GM21515 (cell line): ENCODE measurements at regions not wholly inside any gene's neighbourhood (a gene's known extent, or its start where the extent isn't known, plus 50 kb on each side); places are given as distances from the start of the nearest gene placed in this dataset.

Experiments used
- ATAC-seq: cut with Tn5 transposase; IDR thresholded peaks from one replicate; pipeline ENCODE4 v1.9.1; 2021; ENCODE audit not compliant: unreplicated experiment

DNA sequence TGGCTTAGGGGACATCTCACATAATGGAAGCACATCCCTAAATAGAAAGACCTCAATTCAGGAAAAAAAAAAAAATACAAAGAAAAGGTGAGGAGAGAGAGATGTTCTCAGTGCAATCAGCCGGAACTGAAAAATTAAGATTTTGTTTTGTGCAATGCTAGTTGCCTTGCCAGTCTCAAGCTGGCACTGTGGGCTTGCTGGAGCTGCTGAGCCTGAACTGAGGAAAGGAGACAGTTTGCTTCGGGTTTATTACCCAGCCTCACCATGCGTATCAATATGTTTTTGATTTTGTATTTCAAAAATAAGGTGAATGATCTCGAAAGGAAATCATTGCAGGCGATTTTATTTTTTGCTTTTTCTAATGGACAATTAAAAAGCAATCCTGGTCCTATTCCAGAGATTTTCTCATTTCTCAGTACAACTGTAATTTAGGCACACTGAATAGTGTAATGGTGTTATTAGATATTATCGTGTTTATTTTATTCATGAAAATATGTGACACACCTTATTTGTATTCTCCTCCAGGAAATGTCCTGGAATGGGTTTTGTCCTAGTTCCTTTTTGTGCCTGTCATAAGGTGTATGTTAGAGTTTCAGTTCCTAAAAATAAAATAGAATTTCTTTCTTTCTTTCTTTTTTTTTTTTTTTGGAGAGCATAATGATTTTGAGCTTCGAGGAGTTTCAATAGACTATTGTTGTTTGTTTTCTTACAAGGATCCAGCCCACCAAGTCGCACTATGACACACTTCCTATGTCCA lies 72.8 kb upstream of the ZEB2 start:
- ATAC-seq: no peak

DNA sequence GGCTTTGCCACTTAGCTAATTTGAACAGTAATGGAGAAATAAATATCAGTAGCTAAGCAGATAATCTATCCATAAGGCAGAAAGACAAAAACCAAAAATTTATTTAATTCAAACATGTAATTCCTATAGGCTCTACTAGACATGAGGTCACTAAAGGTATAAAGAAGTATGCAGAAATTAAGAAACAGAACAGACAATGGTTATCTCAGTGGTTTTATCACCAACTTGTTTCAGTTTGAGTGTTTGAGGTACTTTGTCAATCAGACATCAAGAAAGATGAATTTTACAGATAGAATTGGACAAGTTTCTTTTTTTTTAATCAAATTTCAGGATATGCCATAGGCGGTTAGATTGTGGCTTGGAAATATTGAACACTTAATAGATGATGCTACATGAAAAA lies 67.4 kb upstream of the ZEB2 start:
- no peak for ATAC-seq

DNA sequence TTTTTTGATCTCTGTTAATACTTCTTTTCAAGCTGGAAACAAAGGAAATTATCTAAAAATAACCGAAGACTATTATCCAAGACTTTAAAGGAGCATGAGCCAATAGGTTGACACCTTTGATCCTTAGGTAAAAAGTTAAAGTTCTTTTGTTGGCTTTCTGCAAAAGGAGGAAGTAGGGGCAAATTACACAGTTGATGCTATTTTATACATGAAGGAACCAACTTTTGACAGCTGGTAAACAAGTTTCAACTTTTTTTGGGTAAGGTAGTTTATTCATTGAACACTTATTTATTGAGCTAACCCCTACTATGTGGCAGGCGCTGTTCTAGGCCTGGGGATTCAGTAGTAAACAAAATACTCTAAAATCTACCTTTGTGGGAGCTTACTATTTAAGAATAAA lies 66.6 kb upstream of the ZEB2 start:
- ATAC-seq: no peak

DNA sequence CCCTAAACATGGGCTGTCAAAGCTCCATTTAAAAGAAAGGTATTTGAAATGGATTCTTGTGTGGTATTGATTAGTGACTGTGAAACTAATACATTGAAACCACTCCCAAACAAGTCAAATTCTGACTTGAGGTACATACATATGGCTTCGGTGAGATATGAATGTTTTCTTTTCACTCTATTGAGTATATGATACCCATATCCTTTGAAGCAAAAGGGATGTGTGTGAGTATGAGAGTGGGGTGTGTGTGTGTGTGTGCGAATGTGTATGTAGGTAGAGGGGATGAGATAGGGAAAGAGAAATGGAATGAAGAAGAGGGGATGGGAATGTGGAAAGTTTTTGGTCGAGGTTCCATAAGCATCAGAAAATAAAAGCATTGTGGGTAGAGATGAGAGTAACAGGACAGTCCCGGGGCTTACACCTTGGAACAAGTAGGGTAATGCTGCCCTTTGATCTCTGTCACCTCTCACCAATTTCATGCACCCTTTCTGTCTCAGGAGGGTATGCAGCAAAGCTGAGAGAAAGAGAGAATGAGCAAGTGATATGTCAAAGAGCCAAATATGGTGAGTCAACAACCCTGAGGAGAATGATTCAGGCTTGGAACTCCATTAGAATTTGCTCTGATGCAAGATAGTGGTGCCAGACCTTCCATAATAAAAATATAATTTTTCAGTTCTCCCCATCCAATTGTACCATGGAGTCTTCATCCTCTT lies 64.0 kb upstream of the ZEB2 start:
- no peak for ATAC-seq

DNA sequence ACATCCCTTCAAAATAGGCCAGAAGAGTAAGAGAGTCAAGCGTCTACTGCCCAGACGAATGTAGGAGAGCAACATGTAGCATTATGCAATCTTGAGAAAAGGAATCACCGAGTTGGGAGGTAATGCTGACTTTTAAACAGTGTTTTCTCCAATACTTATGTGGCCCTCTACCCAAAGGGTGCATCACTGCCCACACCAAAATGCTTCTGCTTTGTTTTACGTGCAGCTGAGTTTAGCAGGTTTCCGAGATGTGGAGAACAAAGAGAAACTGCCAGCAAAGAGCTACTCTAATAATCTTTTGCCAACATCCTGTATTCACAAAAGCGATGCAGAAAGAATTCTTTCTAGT lies 63.4 kb upstream of the ZEB2 start:
- no peak for ATAC-seq

DNA sequence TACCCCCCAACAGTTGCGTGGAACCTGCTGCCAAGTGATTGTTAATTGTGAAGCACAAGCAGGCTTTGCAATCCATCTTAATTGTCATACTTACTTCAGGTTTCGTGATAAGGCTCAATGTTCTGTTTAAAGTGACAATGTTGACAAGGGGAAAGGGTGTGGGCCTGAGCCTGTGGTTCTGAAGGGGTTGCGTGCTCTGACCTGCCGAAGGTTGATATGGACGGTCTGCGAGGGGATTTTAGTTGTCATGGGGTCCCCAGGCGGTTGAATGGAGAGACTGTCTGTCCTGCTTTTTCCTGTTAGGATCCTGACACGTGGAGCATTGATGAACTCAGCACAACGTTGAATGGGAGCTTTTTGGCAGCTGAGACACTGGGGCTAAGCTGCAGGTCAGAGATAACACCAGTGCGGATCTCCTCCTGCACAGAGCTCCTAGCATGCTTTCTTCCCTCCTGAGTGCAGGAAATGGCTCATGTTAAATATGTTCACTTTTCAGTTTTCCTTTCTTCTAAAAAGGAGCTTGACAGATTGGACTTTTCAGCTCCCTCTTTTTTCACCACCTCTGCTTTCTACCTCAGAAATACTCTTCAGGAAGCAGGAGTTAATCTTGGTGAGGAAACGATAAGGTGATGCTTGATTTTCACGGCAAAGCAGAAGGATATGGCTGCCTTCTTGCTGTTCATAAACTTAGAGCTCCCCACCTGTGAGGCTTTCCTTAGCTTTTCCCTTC lies 62.9 kb upstream of the ZEB2 start:
- ATAC-seq: no peak

DNA sequence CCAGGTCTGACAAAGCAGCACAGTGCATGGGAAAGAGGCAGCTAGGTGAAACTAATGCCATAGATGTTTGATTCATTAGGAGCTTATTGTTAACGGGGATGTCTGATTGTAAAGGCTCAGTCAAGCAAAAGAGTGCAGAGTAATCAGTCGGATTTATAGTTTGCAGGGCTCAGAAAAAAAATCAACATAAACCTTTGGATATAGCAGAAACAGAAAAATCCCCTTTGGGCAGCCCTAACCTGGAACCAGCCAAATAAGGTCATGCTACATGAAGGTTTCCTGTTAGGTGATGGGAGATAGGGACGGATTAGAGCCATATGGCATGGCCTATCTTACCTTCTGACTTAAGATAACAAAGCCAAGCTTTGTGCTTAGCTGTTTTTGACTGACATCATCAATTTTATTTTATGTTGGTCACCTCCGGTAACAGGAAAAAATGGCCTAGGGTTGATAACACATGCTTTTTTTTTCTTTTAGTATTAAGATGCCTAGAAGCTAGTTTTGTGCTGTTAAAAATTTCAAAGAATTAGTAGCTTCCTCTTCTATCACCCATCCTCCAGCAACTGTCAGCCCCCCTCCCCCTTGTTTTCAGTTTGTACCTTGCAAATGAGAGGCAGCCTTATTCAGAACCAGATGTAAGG lies 60.7 kb upstream of the ZEB2 start:
- ATAC-seq: no peak

DNA sequence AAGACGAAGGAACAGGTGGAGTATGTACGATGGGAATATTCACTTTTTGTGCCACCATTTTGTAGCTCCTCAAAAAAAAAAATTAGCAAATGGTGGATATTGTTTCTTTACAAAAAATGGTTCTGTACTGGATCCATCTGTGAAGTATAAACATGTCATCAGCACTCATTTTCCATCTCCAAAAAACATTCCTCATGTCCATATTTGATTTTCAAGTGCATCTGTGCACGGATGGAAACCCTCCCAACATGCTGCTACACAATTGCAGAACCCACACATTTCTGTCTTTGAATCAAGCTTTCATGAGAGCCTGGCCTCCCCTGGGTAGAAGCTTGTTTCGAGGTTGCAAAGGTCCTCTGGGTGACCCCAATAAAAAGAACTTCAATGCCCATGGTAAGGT lies 59.6 kb upstream of the ZEB2 start:
- ATAC-seq: no peak

DNA sequence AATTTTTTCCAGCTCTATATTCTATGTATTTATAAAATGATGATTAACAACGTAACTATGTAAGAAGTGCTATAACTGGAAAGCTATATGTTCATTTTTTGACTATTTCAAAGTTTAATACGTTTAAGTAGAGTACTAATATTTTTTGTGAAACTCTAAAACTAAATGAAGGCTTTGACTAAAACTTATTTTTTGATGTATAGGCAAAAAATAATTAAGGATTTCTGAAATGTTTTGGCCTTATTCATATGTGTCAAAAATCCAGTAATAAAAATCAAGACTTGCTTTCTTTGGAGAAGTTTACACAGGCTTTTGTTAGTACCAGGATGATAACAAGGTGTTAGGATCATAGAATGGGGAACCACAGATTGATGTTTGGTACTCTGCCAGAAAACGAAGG lies 58.2 kb upstream of the ZEB2 start:
- no peak for ATAC-seq

DNA sequence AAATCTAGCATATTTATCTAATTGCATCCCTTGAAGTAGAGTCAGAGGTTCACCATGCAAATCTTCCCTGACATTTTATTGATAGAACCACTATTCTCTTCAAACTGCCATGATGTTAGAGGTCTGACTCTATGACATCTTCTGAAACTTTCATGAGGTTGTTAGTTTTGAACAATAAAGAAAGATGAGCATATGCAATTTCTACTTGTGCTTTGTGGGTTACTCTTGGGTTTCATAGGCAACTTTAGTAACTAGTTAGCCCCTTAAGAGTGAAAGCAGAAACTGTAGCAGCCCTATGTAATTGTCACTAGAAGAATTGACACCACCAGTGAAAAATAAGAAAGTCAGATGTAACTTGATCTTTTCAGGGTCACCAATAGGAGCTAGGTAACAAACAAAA lies 53.1 kb upstream of the ZEB2 start:
- ATAC-seq: no peak

DNA sequence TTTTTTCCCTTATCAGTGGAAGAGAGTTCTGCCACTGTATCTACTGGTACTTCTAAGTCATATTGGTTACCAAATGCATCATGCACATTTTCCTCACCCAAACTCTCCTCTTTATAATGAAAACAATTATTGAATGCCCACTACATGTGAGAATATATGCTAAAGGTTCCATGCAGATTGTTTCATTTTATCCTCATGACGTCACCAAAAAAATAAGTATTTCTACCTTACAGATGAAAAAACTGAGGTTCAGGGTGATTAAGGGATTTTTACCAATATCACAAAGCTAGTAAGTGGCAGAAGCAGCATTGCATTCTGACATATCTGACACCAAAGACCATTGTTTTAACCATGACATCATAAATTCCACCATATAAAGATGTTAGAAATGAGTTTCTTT lies 51.9 kb upstream of the ZEB2 start:
- ATAC-seq: no peak

DNA sequence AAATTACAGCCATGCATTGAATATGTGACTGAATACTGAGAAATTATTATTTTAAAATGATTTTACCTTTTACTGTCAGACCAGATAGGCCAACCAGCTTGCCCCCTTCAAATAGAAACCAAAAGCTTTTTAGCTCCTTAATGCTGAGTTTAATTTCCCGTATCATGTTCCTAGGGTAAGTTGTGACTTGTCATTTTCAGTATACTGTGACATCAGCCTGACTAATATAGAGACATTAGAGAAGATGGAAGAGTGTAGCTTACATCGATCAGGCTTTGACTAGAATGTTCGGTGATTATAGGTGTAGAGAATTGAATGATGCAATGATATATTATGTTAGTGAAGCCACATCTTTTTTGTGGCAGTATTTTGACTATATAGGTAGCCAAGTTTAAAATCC lies 50.6 kb upstream of the ZEB2 start:
- ATAC-seq: no peak
